Gastrocnemius medialis (tissue), 4 donors: ENCODE measurements at regions not wholly inside any gene's neighbourhood (a gene's known extent, or its start where the extent isn't known, plus 50 kb on each side); places are given as distances from the start of the nearest gene placed in this dataset.

Experiments
- CTCF ChIP-seq, 5 experiments: fragments of 450-650 bp in 3 of 5; fragments of 200-600 bp in 2 of 5; sonication (generic) in 2 of 5; IDR thresholded peaks in 4 of 5; conservative IDR thresholded peaks in 1 of 5; 1 replicate in 4 of 5; 2 replicates in 1 of 5; pipeline ENCODE4 v1.5.1; 2016 to 2019; ENCODE audit warnings: antibody characterized with exemption in 5 of 5, mild to moderate bottlenecking in 3 of 5, moderate library complexity in 3 of 5
- POLR2A ChIP-seq, 2 donors: fragments of 450-650 bp; IDR thresholded peaks; one replicate each; pipeline ENCODE4 v1.6.1; 2017; ENCODE audit warnings: antibody characterized with exemption in 2 of 2, mild to moderate bottlenecking in 2 of 2, moderate library complexity in 2 of 2

- no peak for TF ChIP-seq CTCF (IDR thresholded peaks at IDR 0.05 in 4 of 5, conservative IDR thresholded peaks at IDR 0.05 in 1 of 5)
- no peak for TF ChIP-seq POLR2A (IDR thresholded peaks at IDR 0.05)
These were observed 353.2 kb downstream of the METTL4 start for GRCh38 chr18:2218101-2218500.
